ENCODE measurements at regions not wholly inside any gene's neighbourhood (a gene's known extent, or its start where the extent isn't known, plus 50 kb on each side); places are given as distances from the start of the nearest gene placed in this dataset.

- no peak for DNase-seq (ENCODE audit: low spot score)
Measured at GRCh38 chr1:164137273-164137925, 421.6 kb upstream of the PBX1 start.

- DNase-seq (ENCODE audit: low spot score): no peak
Measured at GRCh38 chr1:164141797-164142196, 417.2 kb upstream of the PBX1 start.

DNA sequence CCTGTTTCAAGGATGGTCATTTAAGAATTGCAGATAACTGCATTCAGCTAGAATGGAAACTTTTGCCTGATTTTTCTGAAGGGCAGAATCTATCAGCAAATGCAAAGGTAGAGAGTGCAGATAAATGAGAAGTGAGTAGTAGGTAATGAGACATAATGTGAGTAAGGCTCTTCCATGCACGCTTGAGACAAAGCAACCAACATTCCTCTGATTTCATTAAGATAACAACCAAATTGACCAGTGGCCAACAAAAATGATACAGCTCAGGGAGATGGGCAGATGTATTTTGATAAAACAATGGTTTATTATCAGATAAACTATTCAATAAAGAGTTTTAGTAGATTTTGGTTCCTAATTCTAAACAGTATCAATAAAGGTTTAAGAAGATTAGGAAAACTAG, 404.4 kb upstream of the PBX1 start:
- no peak for DNase-seq (ENCODE audit: low spot score)

DNA sequence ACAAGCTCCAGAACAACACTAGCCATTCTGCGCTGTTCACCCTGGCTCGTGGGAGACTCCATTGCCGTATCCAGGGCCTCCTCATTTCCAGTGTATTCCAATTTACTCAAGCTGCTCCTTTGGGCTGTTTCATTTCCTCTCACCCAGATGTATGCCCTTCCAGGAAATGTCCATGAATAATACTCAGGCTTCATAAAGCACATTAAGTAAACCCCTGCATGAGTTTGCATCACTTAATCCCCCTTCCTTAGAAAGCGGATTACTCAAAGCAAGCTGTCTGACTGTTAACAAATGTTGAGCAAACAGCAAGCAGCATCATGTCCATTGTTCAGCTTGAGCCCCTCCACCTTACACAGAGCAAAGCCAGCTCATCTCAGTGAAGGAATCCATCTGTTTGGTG, 403.6 kb upstream of the PBX1 start:
- DNase-seq (ENCODE audit: low spot score): no peak

DNA sequence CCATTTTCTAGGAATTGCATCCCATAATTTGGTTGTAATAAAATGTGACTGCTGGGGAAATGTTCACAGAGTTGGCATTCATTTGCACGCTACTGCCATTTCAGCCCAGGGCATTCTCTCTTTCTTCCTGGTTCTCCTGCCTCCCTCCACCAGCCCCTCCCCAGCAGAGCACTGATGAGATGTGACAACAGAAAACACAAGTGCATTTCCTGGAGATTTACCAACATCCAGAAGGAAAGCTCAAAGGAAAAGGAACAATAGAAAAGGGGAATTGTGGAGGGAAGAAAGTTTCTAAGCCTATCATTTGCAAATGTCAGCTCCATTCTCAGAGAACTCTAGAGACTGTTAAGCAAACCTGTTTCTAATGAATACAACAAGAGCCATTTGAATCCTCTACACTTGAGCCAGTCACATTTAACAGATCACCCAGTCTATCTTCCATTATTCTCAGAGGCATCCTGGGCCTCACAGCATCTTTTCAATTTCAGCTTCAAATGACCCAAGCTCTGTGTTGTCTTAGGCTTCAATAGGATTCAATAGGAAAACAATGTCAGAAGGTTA, 395.6 kb upstream of the PBX1 start:
- DNase-seq (ENCODE audit: low spot score): no peak

DNA sequence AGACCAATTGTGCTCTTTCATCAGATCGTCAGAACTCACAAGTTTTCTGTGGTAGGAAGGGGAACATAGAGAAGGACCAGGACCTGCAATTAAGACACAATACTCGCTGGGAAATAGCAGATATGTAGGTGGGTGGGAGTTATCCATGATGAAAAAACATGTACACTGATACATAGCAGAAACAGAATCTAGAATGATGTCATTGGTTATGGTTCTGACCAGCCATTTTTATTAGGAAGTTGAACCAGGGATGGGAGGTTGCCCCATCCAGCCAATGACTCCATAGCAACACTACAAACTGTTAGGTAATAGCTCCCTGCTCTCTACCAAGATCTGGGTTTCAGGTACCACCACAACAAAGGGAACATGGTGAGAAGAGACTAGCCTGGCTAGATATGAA, 393.5 kb upstream of the PBX1 start:
- DNase-seq (ENCODE audit: low spot score): no peak

DNA sequence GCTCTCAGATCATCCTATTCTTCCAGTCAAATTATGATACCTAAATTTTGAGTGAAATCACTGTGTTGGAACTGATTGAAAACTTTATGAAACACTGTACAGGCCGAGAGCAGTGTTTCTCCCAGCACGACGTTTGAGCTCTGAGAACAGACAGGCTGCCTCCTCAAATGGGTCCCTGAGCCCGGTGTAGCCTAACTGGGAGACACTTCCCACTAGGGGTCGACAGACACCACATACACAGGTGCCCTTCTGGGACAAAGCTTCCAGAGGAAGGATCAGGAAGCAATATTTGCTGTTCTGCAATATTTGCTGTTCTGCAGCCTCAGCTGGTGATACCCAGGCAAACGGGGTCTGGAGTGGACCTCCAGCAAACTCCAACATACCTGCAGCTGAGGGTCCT, 392.5 kb upstream of the PBX1 start:
- peak; percentile 8 for DNase-seq (ENCODE audit: low spot score)

- no peak for DNase-seq (ENCODE audit: low spot score)
Measured at GRCh38 chr1:164177118-164177517, 381.9 kb upstream of the PBX1 start.

DNA sequence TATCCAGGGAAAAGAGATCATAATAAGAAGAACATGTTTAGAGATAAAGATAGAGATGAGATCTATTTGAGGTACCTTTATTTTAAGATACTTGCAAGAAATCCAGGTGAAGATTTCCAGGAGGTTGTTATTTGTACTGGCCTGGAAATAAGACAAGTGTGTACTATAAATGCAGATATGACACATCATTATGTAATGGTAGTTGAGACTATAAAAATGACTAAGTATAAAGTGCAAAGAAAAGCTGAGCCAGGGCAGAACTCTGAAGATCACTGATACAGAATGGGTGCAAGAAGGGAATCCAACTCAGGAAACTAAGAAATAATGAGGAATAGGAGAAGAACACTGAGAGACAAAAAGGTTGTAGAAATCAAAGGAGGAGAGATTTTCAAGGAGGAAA, 378.2 kb upstream of the PBX1 start:
- no peak for DNase-seq (ENCODE audit: low spot score)

DNA sequence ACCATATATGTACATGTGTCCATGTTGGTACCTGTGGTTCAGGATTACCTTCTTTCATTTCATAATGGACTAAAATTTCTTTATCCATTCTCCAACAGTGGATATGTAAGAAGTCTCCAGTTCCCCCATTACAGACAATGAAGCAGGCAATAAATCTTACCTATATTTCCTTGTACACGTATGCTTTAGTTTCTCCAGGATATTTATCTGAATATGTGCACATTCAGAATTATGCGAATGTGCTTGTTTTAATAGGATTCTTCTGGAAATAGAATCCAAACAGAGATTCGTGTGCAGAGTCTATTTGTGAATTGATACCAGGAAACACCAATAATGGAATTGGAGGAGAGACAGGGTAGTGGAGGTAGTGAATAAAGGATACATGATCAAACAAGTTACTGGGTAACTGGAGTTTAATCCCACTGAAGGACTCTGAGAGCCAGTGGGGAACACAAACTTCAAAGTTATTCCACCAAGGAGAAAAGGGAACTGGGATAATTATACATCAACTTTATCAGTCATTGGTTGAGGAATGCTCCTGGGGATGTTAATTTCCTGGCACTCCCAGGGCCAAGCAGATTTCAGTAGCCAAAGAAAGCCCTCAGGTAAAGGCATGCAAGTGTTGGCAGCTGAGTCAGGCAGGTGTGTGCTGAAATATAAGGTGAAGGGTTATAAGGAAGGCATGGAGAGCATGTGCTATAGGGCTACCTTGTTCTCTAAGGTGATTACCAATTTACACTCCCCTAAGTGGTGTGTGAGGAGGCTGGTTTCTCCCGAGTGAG, 374.9 kb upstream of the PBX1 start:
- DNase-seq (ENCODE audit: low spot score): no peak

- no peak for DNase-seq (ENCODE audit: low spot score)
Measured at GRCh38 chr1:164186881-164187280, 372.1 kb upstream of the PBX1 start.

DNA sequence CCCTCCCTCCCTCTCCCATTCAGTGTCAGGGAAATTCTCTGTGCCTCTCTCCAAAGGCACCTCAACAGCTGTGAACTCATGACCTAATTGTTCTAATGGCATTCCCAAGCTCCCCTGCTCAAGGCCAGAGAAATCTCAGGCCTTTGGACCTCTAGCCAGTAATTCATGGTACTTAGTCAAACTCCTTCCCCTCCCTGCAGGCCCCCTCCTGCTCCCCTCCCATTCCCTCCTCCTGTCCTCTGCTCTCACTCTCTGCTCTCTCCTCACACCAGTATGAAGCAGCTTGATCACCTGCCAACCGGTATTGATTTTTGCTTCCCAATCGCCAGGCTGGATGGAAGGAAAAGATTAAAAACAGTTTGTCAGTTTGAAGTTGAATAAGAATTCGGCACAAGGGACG, 370.5 kb upstream of the PBX1 start:
- DNase-seq (ENCODE audit: low spot score): no peak

GRCh38 chr1:164191191-164191590, 367.8 kb upstream of the PBX1 start:
- DNase-seq (ENCODE audit: low spot score): no peak

DNA sequence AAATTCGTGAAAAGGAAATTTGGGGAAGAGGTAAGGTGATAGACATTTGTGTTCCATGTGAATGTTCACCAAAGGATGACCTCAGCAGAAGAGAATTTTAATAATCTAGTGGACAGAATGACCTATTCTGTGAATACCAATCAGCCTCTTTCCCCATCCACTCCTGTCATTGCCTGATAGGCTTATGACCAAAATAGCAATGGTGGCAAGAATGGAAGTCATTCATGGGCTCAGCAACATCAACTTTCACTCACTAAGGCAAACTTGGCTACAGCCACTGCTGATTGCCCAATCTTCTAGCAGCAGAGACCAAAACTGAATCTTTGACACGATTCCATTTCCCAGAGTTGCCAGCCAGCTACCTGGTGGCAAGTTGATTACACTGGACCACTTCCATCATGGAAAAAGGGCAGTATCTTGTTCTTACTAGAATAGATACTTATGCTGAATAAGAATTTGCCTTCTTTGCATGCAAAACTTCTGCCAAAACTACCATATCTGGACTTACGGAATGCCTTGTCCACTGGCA, 348.7 kb upstream of the PBX1 start:
- DNase-seq (ENCODE audit: low spot score): no peak

GRCh38 chr1:164223378-164223777, 335.6 kb upstream of the PBX1 start:
- DNase-seq (ENCODE audit: low spot score): no peak

DNA sequence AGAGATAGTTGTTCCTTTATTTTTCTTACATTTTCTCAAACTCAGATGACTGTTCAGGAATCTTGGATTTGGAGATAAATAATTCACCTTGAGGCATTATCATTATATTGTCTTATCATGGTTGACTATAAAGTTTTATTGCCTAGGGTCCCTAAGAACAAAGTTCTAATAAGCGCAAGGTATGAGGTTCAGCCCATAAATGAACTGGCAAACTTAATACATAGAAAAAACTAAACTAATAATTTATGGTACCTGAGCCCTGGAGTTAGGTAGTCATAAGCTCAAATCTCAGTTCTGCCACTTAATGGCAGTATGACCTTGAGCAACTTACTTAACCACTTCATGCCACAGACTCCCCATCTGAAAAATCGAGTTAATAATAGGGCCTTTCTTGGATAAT, 334.0 kb upstream of the PBX1 start:
- no peak for DNase-seq (ENCODE audit: low spot score)

GRCh38 chr1:164226977-164227376, 332.0 kb upstream of the PBX1 start:
- no peak for DNase-seq (ENCODE audit: low spot score)

DNA sequence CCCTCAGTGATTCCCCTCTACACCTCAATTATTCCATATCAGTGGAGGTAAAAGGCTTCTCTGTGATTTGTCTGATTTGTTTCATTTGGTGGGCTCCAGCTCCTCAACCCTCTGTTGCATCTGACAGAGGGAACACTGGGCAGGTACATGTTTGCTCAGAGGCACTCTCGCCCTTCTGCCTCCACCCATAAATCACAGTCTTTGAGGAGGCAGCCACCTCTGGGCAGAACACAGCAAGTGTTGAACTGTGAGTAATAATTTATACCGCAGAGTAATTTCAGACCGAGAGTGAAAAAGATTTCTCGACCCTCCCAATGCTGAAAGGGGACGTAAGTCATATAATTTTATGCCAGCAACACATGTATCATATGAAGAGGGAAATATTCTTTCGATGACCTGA, 330.1 kb upstream of the PBX1 start:
- no peak for DNase-seq (ENCODE audit: low spot score)

GRCh38 chr1:164233149-164233548, 325.8 kb upstream of the PBX1 start:
- no peak for DNase-seq (ENCODE audit: low spot score)

DNA sequence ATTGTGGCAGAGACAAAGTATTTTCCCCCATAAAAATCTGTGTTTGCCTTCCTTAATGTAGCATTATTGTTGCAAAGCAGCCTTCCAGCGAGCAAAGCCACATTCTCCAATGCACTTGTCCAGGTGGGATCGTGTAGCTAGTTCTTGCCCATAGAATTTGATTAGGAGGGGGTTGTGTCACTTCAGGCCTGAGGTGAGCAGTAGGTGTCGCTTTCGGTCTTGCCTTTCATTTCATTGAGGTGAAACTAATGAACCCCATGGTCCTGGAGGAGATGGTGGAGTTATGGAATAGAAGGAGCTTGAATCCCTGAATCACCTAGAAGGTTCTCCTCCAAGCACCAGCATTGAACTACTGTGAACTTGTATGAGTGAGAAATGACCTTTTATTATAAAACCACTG, 318.9 kb upstream of the PBX1 start:
- DNase-seq (ENCODE audit: low spot score): peak; percentile 10

DNA sequence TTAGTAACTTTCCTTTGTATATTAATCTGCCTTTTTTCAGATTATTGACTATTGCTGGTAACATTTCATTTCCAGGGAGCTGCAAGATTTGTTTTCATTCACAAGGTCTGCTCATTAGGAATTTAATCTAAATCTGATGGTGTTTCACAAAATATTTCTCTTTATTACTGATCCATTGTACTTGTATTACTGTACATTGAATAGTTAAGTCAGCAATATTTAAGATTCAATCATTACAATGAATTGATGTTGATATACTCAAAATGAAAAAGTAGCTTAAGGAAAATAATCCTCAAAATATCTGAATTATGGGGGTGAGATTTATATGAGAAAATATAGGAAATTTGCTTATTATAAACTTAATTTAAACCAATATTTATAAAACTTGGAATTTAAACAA, 308.6 kb upstream of the PBX1 start:
- DNase-seq (ENCODE audit: low spot score): no peak

- DNase-seq (ENCODE audit: low spot score): no peak
Measured at GRCh38 chr1:164256456-164256855, 302.5 kb upstream of the PBX1 start.

DNA sequence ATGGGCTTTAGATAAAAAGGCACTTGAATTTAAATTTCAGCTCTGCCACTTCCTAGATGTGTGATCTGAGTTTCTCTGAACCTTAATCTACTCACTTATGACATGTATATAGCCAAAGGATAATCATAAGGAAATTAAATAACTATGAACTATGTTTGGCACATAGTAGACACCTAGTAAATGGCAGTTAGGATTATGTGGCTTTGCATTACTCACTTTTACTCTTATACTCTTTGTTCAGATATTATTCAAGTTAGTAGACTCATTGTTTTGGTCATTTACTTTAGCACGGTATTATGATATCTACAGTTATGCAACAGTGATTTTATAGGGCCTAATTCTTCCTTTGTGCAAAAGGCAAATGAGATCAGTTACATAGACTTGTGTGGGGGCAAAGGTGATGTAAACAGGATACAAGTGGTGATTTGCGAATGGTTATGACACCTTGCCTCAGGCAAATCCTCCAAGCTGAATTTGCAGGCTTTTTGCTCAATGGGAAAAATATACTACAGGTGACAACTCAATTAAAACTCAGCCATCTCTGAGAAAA, 297.2 kb upstream of the PBX1 start:
- DNase-seq (ENCODE audit: low spot score): no peak

Measured in SK-N-DZ (cell line).